Loucy (cell line): ENCODE measurements at regions not wholly inside any gene's neighbourhood (a gene's known extent, or its start where the extent isn't known, plus 50 kb on each side); places are given as distances from the start of the nearest gene placed in this dataset.

ENCODE experiments used
- H2AFZ ChIP-seq: fragments of 200-600 bp; sonication (generic); 2 replicates; pipeline ENCODE4 v1.6.0; 2016; ENCODE audit warnings: antibody characterized with exemption, mild to moderate bottlenecking, low read length, moderate library complexity
- H3F3A ChIP-seq: fragments of 200-600 bp; 2 replicates; pipeline ENCODE4 v1.6.0; 2016; ENCODE audit warnings: antibody characterized with exemption, low read depth, mild to moderate bottlenecking
- H3K27me3 ChIP-seq: fragments of 200-600 bp; sonication (generic); 2 replicates; pipeline ENCODE4 v1.6.1; 2014; ENCODE audit warnings: low read length, mild to moderate bottlenecking; ENCODE audit not compliant: insufficient read depth, poor library complexity, severe bottlenecking
- H3K36me3 ChIP-seq: fragments of 200-600 bp; sonication (generic); 2 replicates; pipeline ENCODE4 v1.6.1; 2016; ENCODE audit warnings: low read length; ENCODE audit not compliant: insufficient read depth
- H3K4me1 ChIP-seq: fragments of 200-600 bp; sonication (generic); 2 replicates; pipeline ENCODE4 v1.5.1; 2014; ENCODE audit warnings: low read length, mild to moderate bottlenecking; ENCODE audit not compliant: insufficient read depth, poor library complexity, severe bottlenecking
- H3K4me2 ChIP-seq: fragments of 200-600 bp; sonication (generic); 2 replicates; pipeline ENCODE4 v1.6.0; 2014; ENCODE audit warnings: antibody characterized with exemption, low read length, low read depth, mild to moderate bottlenecking; ENCODE audit not compliant: poor library complexity, severe bottlenecking
- H3K4me3 ChIP-seq: fragments of 200-600 bp; sonication (generic); 2 replicates; pipeline ENCODE4 v1.5.1; 2014; ENCODE audit warnings: low read length, mild to moderate bottlenecking, mixed read lengths; ENCODE audit not compliant: poor library complexity, severe bottlenecking
- H3K79me2 ChIP-seq: fragments of 200-600 bp; sonication (generic); 2 replicates; pipeline ENCODE4 v1.6.1; 2014; ENCODE audit warnings: low read length; ENCODE audit not compliant: insufficient read depth
- H3K9ac ChIP-seq: fragments of 200-600 bp; sonication (generic); 2 replicates; pipeline ENCODE4 v1.6.0; 2014; ENCODE audit warnings: mild to moderate bottlenecking, low read depth, low read length, moderate library complexity; ENCODE audit not compliant: poor library complexity, severe bottlenecking
- H3K9me2 ChIP-seq: fragments of 200-600 bp; sonication (generic); replicated peaks from 2 replicates; pipeline ENCODE4 v1.6.1; 2016; ENCODE audit warnings: low read depth, low read length, mixed read lengths
- H3K9me3 ChIP-seq: fragments of 200-600 bp; sonication (generic); 2 replicates; pipeline ENCODE4 v1.6.1; 2014; ENCODE audit warnings: mild to moderate bottlenecking, antibody characterized with exemption, low read length, low read depth; ENCODE audit not compliant: insufficient read depth
- H4K20me1 ChIP-seq: fragments of 200-600 bp; sonication (generic); 2 replicates; pipeline ENCODE4 v1.6.0; 2014; ENCODE audit warnings: antibody characterized with exemption, low read length, mild to moderate bottlenecking; ENCODE audit not compliant: insufficient read depth, poor library complexity, severe bottlenecking
- EZH2phosphoT487 ChIP-seq: fragments of 200-600 bp; IDR thresholded peaks from 2 replicates; pipeline ENCODE4 v1.6.1; 2018; ENCODE audit warnings: antibody characterized with exemption, mild to moderate bottlenecking, moderate library complexity, borderline replicate concordance
- TF ChIP-seq, protein P1 (sequence below): fragments of 200-600 bp; sonication (generic); conservative IDR thresholded peaks from 2 replicates; pipeline ENCODE4 v1.5.1; 2014; ENCODE audit warnings: mild to moderate bottlenecking, antibody characterized with exemption, low read length

- Histone ChIP-seq H4K20me1 (no peaks in the 10 kb centered on the region), H3K9ac (no peak overlapping the region), H3F3A (no peaks in the 10 kb centered on the region), H3K27me3 (no peaks in the 10 kb centered on the region), H2AFZ (no peak overlapping the region; the same call in 1 of the 2 replicates), H3K36me3 (no peaks in the 10 kb centered on the region), H3K4me1 (peaks cover 14% of the 10 kb centered on the region), H3K79me2 (no peaks in the 10 kb centered on the region), H3K4me3 (no peak overlapping the region), H3K4me2 (no peak overlapping the region), H3K9me3 (no peaks in the 10 kb centered on the region), H3K9me2 (no peaks in the 10 kb centered on the region)
- TF ChIP-seq, protein P1, sequence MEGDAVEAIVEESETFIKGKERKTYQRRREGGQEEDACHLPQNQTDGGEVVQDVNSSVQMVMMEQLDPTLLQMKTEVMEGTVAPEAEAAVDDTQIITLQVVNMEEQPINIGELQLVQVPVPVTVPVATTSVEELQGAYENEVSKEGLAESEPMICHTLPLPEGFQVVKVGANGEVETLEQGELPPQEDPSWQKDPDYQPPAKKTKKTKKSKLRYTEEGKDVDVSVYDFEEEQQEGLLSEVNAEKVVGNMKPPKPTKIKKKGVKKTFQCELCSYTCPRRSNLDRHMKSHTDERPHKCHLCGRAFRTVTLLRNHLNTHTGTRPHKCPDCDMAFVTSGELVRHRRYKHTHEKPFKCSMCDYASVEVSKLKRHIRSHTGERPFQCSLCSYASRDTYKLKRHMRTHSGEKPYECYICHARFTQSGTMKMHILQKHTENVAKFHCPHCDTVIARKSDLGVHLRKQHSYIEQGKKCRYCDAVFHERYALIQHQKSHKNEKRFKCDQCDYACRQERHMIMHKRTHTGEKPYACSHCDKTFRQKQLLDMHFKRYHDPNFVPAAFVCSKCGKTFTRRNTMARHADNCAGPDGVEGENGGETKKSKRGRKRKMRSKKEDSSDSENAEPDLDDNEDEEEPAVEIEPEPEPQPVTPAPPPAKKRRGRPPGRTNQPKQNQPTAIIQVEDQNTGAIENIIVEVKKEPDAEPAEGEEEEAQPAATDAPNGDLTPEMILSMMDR = no peak
- TF ChIP-seq EZH2phosphoT487 = no peak
Observed at GRCh38 chr5:34521628-34522290, 134.4 kb upstream of the RAI14 start.

DNA sequence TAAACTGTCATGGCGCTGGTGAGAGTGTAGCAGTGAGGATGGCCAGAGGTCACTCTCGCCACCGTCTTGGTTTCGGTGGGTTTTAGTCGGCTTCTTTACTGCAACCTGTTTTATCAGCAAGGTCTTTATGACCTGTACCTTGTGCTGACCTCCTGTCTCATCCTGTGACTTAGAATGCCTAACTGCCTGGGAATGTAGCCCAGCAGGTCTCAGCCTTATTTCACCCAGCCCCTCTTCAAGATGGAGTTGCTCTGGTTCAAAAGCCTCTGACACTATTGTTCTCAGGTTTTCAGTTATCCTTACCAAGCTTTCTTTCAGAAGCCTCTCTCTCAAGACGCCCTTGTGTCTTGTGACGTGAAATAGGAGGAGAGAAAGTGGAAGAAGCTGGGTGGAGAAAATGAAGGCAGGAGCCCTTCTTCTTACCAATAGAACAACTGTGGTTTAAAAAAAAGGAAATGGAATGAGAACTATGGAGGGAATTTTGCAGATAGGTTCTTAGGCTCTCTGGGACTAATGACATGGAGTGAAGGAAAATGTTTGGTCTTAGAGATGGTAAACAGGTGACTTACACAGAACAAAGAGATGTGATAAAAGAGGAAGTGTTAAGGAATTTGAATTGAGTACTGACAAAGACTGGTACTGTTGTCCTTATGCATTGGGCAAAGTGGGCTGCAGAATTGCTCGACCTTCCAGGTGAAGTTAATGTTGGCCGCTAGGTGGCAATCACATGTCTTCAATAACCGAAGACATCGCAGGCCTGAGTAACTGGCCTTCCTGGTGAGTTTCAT is 133.3 kb upstream of the RAI14 start:
- Histone ChIP-seq H3K9me2 (no peaks in the 10 kb centered on the region), H3K36me3 (no peaks in the 10 kb centered on the region), H3K4me3 (no peak overlapping the region), H3K4me1 (peaks cover 19% of the 10 kb centered on the region), H4K20me1 (no peaks in the 10 kb centered on the region), H3K4me2 (no peak overlapping the region), H2AFZ (peak overlapping the region; percentile 84; the same call in 1 of the 2 replicates), H3K9me3 (no peaks in the 10 kb centered on the region), H3F3A (no peaks in the 10 kb centered on the region), H3K9ac (no peak overlapping the region), H3K79me2 (no peaks in the 10 kb centered on the region), H3K27me3 (no peaks in the 10 kb centered on the region)
- no peak for TF ChIP-seq EZH2phosphoT487
- TF ChIP-seq, protein P1 = peak; percentile 86

- H3K4me3 ChIP-seq = no peak overlapping the region
- H3K79me2 ChIP-seq = no peaks in the 10 kb centered on the region
- no peak overlapping the region for H3K9ac ChIP-seq
- peaks cover 19% of the 10 kb centered on the region for H3K4me1 ChIP-seq
- H3K9me2 ChIP-seq = no peaks in the 10 kb centered on the region
- peak overlapping the region; percentile 84 for H2AFZ ChIP-seq
- H3K4me2 ChIP-seq = no peak overlapping the region
- TF ChIP-seq, protein P1 = no peak
- no peak for TF ChIP-seq EZH2phosphoT487
- H3K9me3 ChIP-seq = no peaks in the 10 kb centered on the region
- H3F3A ChIP-seq = no peaks in the 10 kb centered on the region
- no peaks in the 10 kb centered on the region for H3K27me3 ChIP-seq
- H4K20me1 ChIP-seq = no peaks in the 10 kb centered on the region
- no peaks in the 10 kb centered on the region for H3K36me3 ChIP-seq
Observed at GRCh38 chr5:34523387-34523726, 132.8 kb upstream of the RAI14 start.
